ENCODE measurements at regions not wholly inside any gene's neighbourhood (a gene's known extent, or its start where the extent isn't known, plus 50 kb on each side); places are given as distances from the start of the nearest gene placed in this dataset.
"Not testable (repeated sequence)": the region's sequence is repeated elsewhere in the genome, so short reads cannot be mapped to it uniquely, and the experiment has no call there.

GRCh38 chr5:101743000-101743399 is 553.1 kb downstream of the SLCO4C1 start:
- not testable (repeated sequence) for DNase-seq (ENCODE audit: low read depth)

GRCh38 chr5:101728933-101729332 is 567.2 kb downstream of the SLCO4C1 start:
- no peak for DNase-seq (ENCODE audit: low read depth)

GRCh38 chr5:101721543-101721942 is 574.5 kb downstream of the SLCO4C1 start:
- DNase-seq (ENCODE audit: low read depth) = no peak

- no peak for DNase-seq (ENCODE audit: low read depth)
These were observed 576.1 kb downstream of the SLCO4C1 start for GRCh38 chr5:101720033-101720432.

GRCh38 chr5:101717721-101718120 is 578.4 kb downstream of the SLCO4C1 start:
- no peak for DNase-seq (ENCODE audit: low read depth)

GRCh38 chr5:101716941-101717340 is 579.1 kb downstream of the SLCO4C1 start:
- no peak for DNase-seq (ENCODE audit: low read depth)

GRCh38 chr5:101715790-101716189 is 580.3 kb downstream of the SLCO4C1 start:
- not testable (repeated sequence) for DNase-seq (ENCODE audit: low read depth)

- DNase-seq (ENCODE audit: low read depth) = no peak
These were observed 606.8 kb downstream of the SLCO4C1 start for GRCh38 chr5:101689306-101689705.

- DNase-seq (ENCODE audit: low read depth) = no peak
These were observed 607.9 kb downstream of the SLCO4C1 start for GRCh38 chr5:101688156-101688555.

- peak; percentile 33 for DNase-seq (ENCODE audit: low read depth)
These were observed 608.6 kb downstream of the SLCO4C1 start for GRCh38 chr5:101687349-101687985.

GRCh38 chr5:101686536-101687157 is 609.4 kb downstream of the SLCO4C1 start:
- DNase-seq (ENCODE audit: low read depth) = no peak

- peak; percentile 28 for DNase-seq (ENCODE audit: low read depth)
These were observed 616.3 kb downstream of the SLCO4C1 start for GRCh38 chr5:101679816-101680215.

GRCh38 chr5:101678481-101679193 is 617.4 kb downstream of the SLCO4C1 start:
- peak; percentile 16 for DNase-seq (ENCODE audit: low read depth)

- no peak for DNase-seq (ENCODE audit: low read depth)
These were observed 618.1 kb downstream of the SLCO4C1 start for GRCh38 chr5:101677961-101678360.

- DNase-seq (ENCODE audit: low read depth) = no peak
These were observed 619.4 kb downstream of the SLCO4C1 start for GRCh38 chr5:101676646-101677045.

- DNase-seq (ENCODE audit: low read depth) = no peak
These were observed 620.4 kb downstream of the SLCO4C1 start for GRCh38 chr5:101675510-101676219.

GRCh38 chr5:101673120-101673519 is 623.0 kb downstream of the SLCO4C1 start:
- DNase-seq (ENCODE audit: low read depth) = no peak

GRCh38 chr5:101664071-101664791 is 631.9 kb downstream of the SLCO4C1 start:
- DNase-seq (ENCODE audit: low read depth) = no peak

GRCh38 chr5:101663543-101663942 is 632.5 kb downstream of the SLCO4C1 start:
- no peak for DNase-seq (ENCODE audit: low read depth)

- DNase-seq (ENCODE audit: low read depth) = no peak
These were observed 633.8 kb downstream of the SLCO4C1 start for GRCh38 chr5:101662263-101662662.

- DNase-seq (ENCODE audit: low read depth) = no peak
These were observed 637.7 kb downstream of the SLCO4C1 start for GRCh38 chr5:101658433-101658832.

- DNase-seq (ENCODE audit: low read depth) = no peak
These were observed 642.1 kb downstream of the SLCO4C1 start for GRCh38 chr5:101653996-101654395.
